Keratinocyte (primary cell): ENCODE measurements at regions not wholly inside any gene's neighbourhood (a gene's known extent, or its start where the extent isn't known, plus 50 kb on each side); places are given as distances from the start of the nearest gene placed in this dataset.

ENCODE experiments used
- CTCF ChIP-seq, 3 experiments: IDR thresholded peaks in 1 of 3; conservative IDR thresholded peaks in 1 of 3; optimal IDR thresholded peaks in 1 of 3; 2 replicates in 2 of 3; 3 replicates in 1 of 3; pipeline versions ENCODE3 to v1.5.1; 2011; ENCODE audit warnings: low read length in 3 of 3, mild to moderate bottlenecking in 3 of 3, moderate library complexity in 2 of 3, control low read depth in 1 of 3, inconsistent platforms in 1 of 3; ENCODE audit not compliant: insufficient read depth in 2 of 3; ENCODE audit errors: extremely low read depth in 1 of 3
- EZH2 ChIP-seq: IDR thresholded peaks from one replicate; pipeline ENCODE4 v1.6.1; 2012; ENCODE audit warnings: inconsistent platforms, mild to moderate bottlenecking, low read length, moderate library complexity

DNA sequence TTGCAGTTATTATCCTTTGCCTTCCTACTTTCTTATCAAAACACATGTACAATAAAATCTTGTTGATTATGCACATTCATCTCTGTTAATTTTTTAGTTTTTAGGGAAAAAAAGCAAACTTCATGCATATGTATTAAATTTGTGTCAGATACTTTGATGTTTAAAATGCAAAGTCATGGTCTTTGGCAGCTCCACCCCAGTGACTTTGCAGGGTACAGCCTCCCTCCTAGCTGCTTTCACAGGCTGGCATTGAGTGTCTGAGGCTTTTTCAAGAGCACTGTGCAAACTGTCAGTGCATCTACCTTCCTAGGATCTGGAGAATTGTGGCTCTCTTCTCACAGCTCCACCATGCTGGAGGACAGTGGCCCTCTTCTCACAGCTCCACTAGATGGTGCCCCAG, 1988.1 kb upstream of the PCDH20 start:
- TF ChIP-seq CTCF (optimal IDR thresholded peaks at IDR 0.05 in 1 of 3, IDR thresholded peaks at IDR 0.05 in 1 of 3, conservative IDR thresholded peaks at IDR 0.05 in 1 of 3; ENCODE audit: extremely low read depth in 1 of 3, insufficient read depth in 2 of 3, low read length in 3 of 3) (no peak), EZH2 (no peak)
